Muscle of arm (tissue), 1 donor: ENCODE measurements at regions not wholly inside any gene's neighbourhood (a gene's known extent, or its start where the extent isn't known, plus 50 kb on each side); places are given as distances from the start of the nearest gene placed in this dataset.
"Not testable (repeated sequence)": the region's sequence is repeated elsewhere in the genome, so short reads cannot be mapped to it uniquely, and the experiment has no call there.

Experiments used
- DNase-seq: peaks from one replicate; pipeline ENCODE4 v3.0.0-alpha.2; 2013

DNA sequence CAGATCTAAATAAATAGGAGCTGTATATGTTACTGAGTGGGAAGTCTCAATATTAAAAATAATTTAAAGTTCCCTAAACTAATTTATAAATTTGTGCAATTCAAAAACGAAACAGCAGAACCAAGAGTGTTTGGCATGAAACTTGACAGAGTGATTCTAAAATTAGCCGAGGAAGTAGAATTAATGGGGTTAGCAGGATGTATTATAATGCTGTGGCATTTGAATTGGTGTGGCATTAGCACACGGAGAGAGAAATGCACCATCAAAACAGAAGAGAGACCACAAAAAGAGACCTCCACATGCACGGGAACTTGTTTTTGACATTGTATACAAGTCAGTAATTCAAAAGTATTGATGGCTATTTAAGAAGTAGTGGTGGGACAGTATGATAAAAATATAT lies 366.0 kb upstream of the RGS6 start:
- no peak for DNase-seq

DNA sequence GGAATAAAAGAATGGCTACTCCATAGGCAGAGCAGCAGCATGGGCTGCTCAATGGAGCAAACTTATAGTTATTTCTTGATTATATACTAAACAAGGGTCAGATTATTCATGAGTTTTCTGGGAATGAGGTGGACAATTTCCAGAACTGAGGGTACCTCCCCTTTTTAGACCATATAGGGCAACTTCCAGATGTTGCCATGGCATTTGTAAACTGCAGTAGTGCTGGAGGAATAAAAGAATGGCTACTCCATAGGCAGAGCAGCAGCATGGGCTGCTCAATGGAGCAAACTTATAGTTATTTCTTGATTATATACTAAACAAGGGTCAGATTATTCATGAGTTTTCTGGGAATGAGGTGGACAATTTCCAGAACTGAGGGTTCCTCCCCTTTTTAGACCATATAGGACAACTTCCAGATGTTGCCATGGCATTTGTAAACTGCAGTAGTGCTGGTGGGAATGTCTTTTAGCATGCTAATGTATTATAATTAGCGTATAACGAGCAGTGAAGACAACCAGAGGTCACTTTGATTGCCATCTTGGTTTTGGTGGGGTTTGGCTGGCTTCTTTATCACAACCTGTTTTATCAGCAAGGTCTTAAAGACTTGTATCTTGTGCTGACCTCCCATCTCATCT lies 364.6 kb upstream of the RGS6 start:
- not testable (repeated sequence) for DNase-seq

DNA sequence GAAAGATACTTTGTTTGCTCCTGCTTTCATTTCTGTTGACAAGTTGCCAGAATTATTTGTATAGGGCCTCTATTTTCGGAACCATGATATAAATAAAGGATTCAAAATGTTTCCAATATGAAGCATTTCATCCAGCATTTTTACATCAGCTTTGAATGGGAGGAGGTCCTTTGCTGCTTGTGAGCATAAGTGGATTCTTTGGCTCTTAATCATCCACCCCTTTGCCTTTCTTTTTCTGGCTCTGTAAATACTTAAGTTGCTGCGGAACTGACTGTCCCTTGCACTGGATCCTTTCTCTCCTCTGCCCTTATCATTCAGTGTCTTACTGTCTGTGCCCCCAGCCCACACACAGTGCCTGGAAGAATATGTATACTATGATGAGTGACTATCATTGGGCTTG lies 357.3 kb upstream of the RGS6 start:
- DNase-seq = peak; percentile 40

DNA sequence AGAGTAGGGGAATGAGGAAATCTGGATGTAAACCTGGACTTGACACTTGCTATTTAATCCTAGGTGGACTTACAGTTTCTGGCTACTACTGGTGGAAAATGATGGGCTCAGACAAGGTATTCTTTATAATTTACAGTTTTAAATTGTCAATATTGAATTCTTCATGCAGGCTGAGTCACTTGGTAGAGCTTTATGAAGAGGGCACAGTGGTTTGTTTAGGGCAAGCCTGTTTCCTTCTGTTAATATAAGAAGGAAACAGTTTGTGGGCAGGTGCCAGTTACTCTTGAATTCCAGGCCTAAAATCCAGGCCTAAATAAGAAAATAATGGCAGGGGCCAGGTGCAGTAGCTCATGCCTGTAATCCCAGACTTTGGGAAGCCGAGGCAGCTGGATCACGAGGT lies 355.8 kb upstream of the RGS6 start:
- DNase-seq = no peak

DNA sequence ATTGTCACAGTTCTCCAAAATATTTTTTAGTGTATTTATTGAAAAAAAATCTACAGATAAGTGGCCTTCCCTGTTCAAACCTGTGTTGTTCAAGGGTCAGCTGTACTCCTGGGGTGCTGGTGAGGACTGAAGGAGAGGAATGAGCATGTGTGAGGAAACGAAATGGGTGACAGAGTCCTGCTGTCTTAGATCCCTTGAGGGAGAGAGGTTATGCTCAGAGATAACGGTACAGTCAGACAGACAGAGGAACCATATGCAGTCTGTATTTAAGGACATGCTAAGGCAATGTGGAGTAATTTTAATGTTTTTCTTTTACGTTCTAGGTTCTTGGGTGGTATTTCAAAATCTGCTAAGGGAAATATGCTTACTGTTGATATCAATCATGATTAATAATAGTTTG lies 352.9 kb upstream of the RGS6 start:
- no peak for DNase-seq

DNA sequence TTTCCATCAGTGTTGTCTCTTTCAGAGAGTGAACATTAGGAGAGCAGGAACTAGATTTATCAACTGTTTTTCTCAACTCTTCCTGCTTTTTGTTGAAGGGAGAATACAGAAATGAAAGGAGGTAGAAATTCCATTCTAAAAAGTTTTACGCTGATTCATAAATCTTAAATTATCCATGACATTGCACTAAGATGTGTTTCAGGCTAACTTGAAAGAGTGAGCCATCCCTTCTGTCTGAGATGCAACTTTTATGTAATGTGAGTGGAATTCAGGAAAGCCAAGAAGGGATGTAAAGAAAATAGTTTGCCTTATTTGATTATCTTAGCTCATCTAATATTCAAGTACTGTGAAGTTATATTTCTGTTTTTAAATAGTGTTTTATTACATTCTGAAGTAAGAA lies 349.5 kb upstream of the RGS6 start:
- no peak for DNase-seq

DNA sequence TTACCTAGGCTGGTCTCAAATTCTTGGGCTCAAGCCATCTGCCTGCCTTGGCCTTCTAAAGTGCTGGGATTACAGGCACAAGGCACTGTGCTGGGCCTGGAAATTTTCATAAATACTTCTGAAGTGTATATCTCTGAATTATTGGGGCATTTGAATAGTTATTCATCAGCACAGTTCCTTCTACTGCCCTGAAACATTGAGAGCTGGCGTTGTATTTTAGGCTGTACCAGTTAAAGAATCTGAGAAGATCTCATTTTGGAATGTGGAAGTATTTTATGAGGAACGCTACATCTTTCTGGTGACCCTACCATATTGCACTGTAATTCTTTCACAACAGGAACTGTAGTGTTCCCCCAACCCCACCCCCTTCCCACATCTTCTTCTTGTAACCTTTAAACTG lies 349.0 kb upstream of the RGS6 start:
- DNase-seq = no peak

DNA sequence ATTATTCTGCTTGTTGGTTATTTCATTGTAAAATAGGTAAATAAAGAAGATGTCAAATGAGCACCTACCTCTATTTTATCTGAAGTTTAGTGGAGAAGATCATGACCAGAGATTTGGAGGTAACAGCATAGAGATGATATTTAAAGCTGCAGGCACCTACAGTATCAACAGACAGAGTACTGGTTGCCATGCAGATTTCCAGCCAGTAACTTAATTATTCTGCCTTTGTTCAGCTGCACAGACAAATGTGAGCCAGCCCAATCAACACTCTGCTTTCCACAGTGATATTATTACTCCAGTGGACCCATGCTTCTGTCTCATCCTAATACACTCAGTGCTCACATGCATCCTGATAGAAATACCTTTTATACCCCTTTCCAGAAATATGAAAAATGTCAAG lies 348.5 kb upstream of the RGS6 start:
- no peak for DNase-seq

DNA sequence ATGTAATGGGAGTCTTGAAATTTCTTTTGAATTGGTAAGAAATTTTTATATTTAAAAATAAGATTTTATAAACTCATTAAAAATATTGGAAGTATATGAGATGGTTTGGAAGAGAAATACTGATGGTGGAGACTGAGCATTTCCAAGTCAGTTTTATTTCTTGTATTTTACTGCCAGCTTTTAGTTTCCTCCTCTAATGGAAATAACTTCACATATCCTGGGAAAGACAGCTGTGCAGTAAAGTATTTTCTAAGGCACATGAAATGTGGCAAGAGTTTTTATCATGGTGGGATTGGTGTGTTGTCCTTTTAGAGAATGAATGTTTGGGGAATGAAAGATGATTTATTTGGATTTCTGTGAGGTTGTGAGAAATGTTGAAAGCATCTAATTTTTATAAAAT lies 346.9 kb upstream of the RGS6 start:
- no peak for DNase-seq

DNA sequence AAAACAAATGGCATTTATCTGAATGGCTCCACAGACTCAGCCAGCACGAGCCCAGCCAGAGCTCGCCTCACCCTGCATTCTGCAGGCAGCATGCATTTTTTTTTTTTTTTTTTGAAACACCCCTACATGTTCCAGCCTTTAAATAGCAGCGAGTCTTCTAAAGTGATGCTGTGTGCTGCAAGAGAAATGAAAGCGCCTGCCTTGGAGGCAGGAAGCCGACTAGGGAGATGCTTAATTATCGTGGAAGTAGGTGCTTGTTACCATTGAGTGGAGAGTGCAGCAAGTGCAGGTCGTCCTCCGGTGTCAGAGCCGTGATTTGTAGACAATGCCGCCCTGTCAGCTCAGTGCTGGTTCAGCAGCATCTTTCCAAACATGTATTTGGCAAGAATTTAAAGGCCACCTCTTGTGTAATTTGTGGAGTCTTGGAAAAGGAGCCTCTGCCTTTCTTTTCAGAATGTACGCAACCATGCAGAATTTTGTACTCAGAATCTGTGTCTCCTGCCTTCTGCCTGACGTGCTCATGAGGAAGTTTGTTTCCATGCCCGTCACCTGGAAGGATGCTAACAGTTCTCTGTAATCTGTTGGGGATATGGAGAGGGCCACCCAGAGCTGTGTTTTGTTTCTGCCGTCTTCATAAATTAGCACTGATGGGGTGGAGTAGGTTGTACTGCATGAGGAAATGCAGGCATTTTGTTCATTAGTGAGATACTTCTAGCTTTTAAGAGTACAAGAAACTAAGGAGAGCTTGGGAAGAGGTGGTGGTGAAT lies 345.9 kb upstream of the RGS6 start:
- DNase-seq = peak; percentile 23

DNA sequence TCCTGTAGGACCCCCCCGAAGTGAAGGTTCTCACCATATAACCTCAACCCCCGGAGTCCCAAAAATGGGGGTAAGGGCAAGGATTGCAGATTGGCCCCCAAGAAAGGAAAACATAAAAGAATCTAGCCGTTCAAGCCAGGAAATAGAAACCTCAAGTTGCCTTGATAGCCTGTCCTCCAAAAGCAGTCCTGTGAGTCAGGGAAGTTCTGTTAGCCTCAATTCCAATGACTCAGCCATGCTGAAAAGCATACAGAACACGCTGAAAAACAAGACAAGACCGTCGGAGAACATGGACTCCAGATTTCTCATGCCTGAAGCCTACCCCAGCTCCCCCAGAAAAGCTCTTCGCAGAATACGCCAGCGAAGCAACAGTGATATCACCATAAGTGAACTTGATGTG lies 344.2 kb upstream of the RGS6 start:
- DNase-seq = no peak

DNA sequence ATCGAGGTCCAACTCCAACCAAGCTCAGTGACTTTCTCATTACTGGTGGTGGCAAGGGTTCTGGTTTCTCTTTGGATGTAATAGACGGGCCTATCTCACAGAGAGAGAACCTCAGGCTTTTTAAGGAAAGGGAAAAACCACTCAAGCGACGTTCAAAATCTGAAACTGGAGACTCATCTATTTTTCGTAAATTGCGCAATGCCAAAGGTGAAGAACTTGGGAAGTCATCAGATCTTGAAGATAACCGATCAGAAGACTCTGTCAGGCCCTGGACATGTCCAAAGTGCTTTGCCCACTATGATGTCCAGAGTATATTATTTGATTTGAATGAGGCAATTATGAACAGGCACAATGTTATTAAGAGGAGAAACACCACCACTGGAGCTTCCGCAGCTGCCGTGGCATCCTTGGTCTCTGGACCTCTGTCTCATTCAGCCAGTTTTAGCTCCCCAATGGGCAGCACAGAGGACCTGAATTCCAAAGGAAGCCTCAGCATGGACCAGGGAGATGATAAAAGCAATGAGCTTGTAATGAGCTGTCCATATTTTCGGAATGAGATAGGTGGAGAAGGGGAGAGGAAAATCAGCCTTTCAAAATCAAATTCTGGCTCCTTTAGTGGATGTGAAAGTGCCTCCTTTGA lies 343.5 kb upstream of the RGS6 start:
- no peak for DNase-seq

DNA sequence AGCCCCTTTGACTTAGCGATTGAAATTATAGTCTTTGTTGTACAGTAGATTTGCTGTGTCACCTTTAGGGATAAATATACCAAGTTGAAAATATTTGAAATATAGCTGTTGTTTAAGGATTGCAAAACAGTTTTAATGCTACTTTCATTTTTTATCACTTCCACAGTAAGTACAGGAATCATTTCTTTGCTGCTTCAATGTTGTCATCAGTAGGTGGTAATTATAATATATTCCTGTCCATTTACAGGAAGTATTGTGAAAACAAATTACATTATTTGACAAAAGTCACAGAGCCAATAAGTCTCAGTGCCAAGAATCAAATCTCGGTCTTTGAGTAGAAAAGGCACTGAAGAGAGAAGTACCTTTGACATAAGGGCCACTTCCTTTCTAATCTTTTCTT lies 342.6 kb upstream of the RGS6 start:
- no peak for DNase-seq

DNA sequence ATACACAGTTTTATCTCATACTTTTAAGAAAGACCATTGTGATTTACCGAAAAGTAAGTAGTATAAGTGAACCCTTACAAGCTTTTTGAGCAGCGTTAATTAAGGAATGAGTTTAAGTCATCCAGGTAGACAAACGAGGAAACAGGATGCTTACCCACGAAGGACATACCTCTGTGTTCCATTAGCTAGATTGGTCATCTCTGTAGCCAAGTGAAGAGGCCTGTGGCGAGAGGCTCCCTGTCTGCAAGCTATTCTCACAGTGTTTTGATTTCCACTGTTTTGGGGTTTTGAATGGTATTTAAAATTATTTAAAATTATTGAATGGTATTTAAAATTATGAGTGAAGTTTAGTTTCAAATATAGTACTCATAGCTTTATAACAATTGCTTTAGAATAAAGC lies 342.1 kb upstream of the RGS6 start:
- no peak for DNase-seq

DNA sequence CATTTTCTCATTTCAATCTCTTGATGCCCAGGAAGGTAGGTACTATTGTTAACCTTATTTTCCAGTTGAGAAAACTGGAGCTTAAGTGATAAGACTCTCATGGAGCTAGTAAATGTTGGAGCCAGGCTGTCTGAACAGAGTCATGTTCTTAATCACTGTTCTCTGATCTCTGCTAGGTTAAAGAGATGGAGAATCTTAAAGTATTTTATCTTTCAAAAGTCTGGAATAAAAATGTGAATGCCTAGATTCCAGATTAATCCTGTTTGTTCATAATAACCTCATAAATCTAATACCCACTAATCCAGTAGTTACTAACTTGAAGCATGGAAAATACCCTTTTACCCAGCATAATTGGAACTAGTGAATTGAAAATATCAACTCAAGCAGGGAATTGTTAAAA lies 341.0 kb upstream of the RGS6 start:
- no peak for DNase-seq

DNA sequence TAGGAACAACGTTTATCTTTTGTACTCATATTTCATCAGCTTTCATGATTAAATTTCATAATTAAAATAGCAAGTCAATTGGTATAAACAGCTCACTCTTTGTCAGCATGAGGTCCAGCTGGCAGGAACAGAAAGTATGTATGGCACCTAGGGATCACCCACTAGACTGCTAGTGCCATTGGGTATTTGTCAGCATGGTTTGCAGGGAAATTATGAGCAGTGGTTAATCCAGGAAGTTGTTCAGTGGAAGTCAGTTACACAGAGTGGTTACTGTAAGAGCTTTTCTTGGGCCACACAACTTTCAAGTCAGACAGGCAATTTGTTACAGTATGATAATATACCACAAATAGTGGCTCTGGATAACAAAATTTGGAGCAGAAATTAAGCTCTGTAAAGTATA lies 340.3 kb upstream of the RGS6 start:
- DNase-seq = no peak

DNA sequence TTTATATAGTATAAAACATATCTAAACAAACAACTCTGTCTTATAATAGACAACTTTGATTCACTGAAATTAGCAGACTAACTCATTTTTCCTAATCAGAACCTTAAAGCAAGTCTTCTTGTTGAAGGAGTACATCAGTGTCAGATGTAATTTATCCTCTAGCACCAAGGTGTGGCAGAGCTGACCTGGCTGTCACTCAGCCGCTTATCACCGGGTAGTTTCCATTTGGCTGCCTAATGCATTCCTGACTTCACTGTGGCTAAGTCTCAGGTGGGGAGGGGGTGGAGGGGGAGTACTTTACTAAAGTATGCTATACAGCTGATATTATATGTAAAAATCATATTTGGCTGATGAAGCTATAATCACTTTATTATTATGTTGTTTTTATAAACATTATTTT lies 339.9 kb upstream of the RGS6 start:
- no peak for DNase-seq

DNA sequence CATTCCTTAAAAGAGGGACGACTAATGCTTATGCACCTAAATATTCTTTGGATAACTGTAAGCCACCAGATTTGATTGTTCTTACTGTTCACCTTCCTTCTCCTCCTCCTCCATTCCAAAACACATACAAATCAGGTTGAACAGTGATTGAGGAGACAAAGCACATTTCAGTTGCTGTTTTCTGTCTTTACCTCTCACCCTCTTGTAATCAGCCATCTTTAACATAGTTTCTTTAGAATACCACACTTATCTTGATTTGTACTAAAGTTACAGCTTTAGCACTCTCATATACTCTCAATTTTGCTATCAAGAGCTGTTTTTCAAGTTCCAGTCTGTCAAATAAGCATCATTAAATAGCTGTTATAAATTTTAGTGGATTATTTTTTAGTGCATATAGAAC lies 338.3 kb upstream of the RGS6 start:
- DNase-seq = no peak

DNA sequence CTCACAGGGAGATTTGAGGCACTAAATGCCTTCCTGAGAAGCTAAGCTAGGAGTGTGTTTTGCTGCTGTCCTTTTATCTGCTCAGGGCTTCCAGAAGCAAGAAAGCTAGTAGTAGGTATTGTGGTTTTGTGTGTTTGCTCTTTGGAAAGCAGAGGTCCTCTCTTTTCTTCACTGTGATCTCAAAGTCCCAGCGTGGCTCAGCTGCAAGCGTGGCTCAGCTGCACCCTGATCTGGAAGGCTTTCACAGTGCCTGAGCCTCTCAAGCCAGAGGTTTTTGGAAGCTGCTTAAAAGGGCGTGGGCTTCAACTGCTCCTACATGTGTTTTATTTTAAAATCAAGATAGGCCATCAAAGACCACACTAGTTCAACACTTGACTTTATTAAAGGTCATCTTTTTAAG lies 337.4 kb upstream of the RGS6 start:
- DNase-seq = no peak

DNA sequence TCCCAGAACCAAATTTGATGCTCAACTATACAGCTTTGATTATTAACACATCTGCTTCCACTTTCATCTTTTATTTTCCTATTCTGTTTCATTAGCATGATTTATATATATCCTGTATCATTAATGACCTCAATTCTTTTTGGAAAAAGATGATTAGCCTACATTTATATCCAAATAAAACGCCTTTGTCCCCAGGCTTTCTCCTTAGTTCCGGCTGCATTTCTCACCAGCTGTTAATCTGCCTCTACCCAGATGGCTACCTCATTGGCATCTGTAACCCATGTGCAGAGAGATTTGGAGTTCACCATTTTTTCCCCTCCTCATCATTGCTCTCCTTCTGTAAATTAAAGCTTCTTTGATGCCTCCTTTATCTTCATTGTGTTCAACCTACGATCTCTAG lies 336.8 kb upstream of the RGS6 start:
- DNase-seq = no peak

DNA sequence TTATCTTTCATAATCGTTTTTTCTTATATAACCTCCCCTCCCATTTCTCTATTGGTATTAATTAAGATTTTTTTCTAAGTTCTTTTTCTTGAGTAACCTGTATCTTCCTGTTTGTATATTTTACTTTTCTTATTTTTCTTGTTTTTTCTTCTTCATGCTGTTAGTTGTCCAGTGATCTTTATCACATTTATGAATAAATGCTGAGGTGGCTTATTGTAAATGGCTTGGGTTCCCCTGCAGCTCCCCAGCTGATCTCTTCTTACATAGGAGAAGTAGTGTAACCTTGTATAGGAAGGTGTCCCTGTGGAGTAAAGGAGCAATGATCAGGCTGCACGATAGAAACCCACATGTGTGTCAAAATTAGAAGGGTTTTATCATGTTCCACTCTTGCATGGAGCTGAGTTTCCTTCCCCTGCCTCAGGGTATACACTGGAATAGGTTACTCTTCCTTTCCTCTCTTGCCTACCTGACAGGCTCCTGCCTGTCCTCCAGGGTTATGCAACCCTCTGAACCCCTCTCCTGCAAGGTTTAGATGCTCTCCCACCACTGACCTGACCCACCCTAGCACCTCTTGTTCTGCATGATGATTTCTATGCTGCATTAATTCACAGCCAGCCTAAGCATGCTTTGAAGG lies 334.8 kb upstream of the RGS6 start:
- DNase-seq = no peak

DNA sequence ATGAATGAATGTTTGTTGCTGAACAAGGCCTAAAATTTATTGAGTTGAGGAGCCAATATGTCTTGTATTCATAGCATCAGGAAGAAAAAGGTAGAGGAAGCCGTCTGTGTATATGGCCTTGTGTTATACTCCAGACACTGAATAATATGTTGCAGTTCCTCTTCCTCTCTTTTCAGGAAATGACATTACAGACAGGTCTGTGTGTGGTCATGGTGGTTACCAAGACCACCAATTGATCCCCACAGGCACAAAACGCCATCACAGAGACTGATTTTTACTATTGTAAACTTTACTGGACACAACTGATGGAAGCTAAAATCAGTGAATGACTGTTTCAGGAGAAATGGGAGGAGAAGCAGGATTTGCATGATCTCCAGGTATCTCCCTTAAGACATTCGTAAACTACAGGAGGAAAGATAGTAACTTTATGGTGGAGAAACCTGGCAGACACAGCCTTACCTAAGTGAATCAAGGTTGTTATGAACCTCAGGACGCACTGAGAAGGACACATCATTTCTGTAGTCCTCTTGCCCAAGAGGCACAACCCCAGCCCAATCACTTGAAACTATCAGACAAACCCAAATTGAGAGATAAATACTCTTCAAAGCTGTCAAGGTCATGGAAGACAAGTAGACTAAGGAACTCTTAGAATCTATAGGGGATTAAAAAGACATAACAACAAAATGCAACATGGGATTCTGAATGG lies 334.1 kb upstream of the RGS6 start:
- DNase-seq = no peak
